Mesothelial cell of epicardium (in vitro differentiated cells): ENCODE measurements at regions not wholly inside any gene's neighbourhood (a gene's known extent, or its start where the extent isn't known, plus 50 kb on each side); places are given as distances from the start of the nearest gene placed in this dataset.
"Not testable (repeated sequence)": the region's sequence is repeated elsewhere in the genome, so short reads cannot be mapped to it uniquely, and the experiment has no call there.

ENCODE experiments used
- DNase-seq, 2 experiments: peaks; one replicate each; pipeline ENCODE4 v3.0.0; 2021; ENCODE audit warnings: low spot score in 2 of 2; ENCODE audit not compliant: unreplicated experiment in 2 of 2
- H3K27ac Mint-ChIP-seq: 2 replicates; pipeline ENCODE4 v1.8.0; 2021; ENCODE audit warnings: mixed read lengths
- H3K27me3 Mint-ChIP-seq: 2 replicates; pipeline ENCODE4 v1.8.0; 2021; ENCODE audit warnings: low read depth, mixed read lengths
- H3K36me3 Mint-ChIP-seq: 2 replicates; pipeline ENCODE4 v1.8.0; 2021; ENCODE audit warnings: mixed read lengths
- H3K4me1 Mint-ChIP-seq: 2 replicates; pipeline ENCODE4 v1.8.0; 2021; ENCODE audit warnings: mixed read lengths
- H3K4me3 Mint-ChIP-seq: 2 replicates; pipeline ENCODE4 v1.8.0; 2021; ENCODE audit warnings: mild to moderate bottlenecking, moderate library complexity, mixed read lengths
- H3K9me3 Mint-ChIP-seq: 2 replicates; pipeline ENCODE4 v1.8.0; 2021; ENCODE audit warnings: mixed read lengths
- CTCF ChIP-seq: fragments of 200-600 bp; sonication (generic); IDR thresholded peaks from one replicate; pipeline ENCODE4 v1.5.0; 2021; ENCODE audit warnings: antibody characterized with exemption; ENCODE audit not compliant: unreplicated experiment

DNA sequence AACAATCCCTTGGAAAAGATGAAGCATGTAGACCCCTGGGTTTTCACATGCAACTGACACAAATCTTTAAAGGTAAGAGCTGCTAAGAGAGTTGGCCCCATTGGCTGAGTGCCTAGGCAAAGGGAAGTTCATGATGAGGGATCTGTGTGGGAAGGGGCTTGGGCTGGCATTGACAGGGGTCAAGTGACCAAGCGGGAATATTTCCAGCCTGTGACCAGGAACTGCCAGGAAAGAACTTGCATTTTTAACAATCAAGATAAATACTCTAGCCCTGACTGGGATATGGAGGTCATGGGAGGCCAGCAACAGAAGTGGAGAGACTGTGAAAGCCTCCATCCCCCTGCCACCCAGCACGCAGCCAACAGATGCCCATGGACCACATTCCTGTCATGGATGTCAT lies 361.1 kb upstream of the ATP10A start:
- H3K27me3 Mint-ChIP-seq: peaks cover 8% of the 10 kb centered on the region

GRCh38 chr15:26223720-26224119 lies 360.6 kb upstream of the ATP10A start:
- no peak for DNase-seq
- Mint-ChIP-seq H3K4me1 (no peaks in the 10 kb centered on the region), H3K9me3 (no peaks in the 10 kb centered on the region), H3K27me3 (peaks cover 8% of the 10 kb centered on the region), H3K27ac (no peak overlapping the region), H3K4me3 (no peak overlapping the region), H3K36me3 (no peaks in the 10 kb centered on the region)
- no peak for TF ChIP-seq CTCF

More for the DNA sequence above, 361.1 kb upstream of the ATP10A start:
- no peaks in the 10 kb centered on the region for H3K36me3 Mint-ChIP-seq
- no peak overlapping the region for H3K4me3 Mint-ChIP-seq
- no peak for TF ChIP-seq CTCF
- no peak overlapping the region for H3K27ac Mint-ChIP-seq
- H3K9me3 Mint-ChIP-seq: no peaks in the 10 kb centered on the region
- H3K4me1 Mint-ChIP-seq: no peaks in the 10 kb centered on the region
- no peak for DNase-seq

DNA sequence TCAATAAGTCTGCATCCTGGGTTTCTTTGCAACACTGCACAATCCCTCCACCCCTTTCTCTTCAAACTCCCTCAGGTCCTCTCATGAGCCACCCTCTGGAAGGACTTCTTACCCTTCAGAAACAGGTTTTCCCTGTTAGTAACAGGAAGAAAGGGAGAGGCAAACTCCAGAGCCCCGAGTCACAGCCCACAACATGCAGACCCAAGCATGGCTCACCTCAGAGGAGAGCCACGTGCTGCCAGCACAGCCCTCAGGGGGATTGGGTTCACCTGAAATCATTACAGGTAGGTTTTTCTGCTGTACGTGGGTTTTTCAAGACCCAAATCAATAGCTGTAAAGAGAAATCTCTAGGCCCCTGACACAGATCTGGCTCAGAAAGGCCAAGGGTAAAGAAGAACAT lies 359.7 kb upstream of the ATP10A start:
- no peak for DNase-seq
- peaks cover 8% of the 10 kb centered on the region for H3K27me3 Mint-ChIP-seq
- H3K36me3 Mint-ChIP-seq: no peaks in the 10 kb centered on the region
- no peak for TF ChIP-seq CTCF
- no peaks in the 10 kb centered on the region for H3K4me1 Mint-ChIP-seq
- no peaks in the 10 kb centered on the region for H3K9me3 Mint-ChIP-seq
- H3K4me3 Mint-ChIP-seq: no peak overlapping the region
- H3K27ac Mint-ChIP-seq: no peak overlapping the region

DNA sequence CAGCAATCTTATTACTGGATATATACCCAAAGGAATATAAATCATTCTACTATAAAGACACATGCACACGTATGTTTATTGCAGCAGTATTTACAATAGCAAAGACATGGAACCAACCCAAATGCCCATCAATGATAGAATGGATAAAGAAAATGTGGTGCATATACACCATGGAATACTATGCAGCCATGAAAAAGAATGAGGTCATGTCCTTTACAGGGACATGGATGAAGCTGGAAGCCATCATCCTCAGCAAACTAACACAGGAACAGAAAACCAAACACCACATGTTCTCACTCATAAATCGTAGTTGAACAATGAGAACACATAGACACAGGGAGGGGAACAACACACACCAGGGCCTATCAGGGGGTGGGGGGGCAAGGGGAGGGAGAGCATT lies 353.9 kb upstream of the ATP10A start:
- H3K4me1 Mint-ChIP-seq, H3K27ac Mint-ChIP-seq, H3K36me3 Mint-ChIP-seq, H3K9me3 Mint-ChIP-seq, DNase-seq, H3K4me3 Mint-ChIP-seq: not testable (repeated sequence)
- H3K27me3 Mint-ChIP-seq: peaks cover 17% of the 10 kb centered on the region

DNA sequence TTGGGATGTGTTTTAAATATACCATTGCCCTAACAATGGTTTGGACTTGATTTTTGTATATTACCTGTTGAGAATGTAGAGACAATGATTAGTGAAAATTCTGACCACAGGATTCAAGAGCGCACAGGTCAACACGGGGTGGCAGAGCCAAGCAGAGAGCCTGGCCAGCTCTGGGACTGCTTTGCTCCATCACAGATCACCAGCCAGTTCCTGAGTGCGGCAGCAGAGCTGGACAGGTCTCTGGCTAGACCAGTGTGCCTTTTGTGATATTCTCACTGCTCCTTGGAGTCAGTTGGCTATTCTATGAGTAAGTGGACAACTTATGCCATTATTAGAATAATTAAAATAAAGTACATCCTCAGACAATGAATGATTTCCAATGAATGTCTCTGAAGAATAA lies 351.2 kb upstream of the ATP10A start:
- Mint-ChIP-seq H3K4me1 (no peaks in the 10 kb centered on the region), H3K9me3 (peaks cover 5% of the 10 kb centered on the region), H3K36me3 (no peaks in the 10 kb centered on the region), H3K27ac (no peak overlapping the region), H3K27me3 (peaks cover 28% of the 10 kb centered on the region), H3K4me3 (no peak overlapping the region)
- TF ChIP-seq CTCF: no peak
- no peak for DNase-seq

- no peak for DNase-seq
- Mint-ChIP-seq H3K4me1 (no peaks in the 10 kb centered on the region), H3K36me3 (no peaks in the 10 kb centered on the region), H3K9me3 (peaks cover 5% of the 10 kb centered on the region), H3K27me3 (peaks cover 30% of the 10 kb centered on the region), H3K27ac (no peak overlapping the region), H3K4me3 (no peak overlapping the region)
- no peak for TF ChIP-seq CTCF
These were observed 350.3 kb upstream of the ATP10A start for GRCh38 chr15:26213427-26213826.
